Adrenal gland (tissue), 5 donors: ENCODE measurements at regions not wholly inside any gene's neighbourhood (a gene's known extent, or its start where the extent isn't known, plus 50 kb on each side); places are given as distances from the start of the nearest gene placed in this dataset.

Experiments used
- CTCF ChIP-seq, 6 experiments: fragments of 450-650 bp in 4 of 6; fragments of 200-600 bp in 2 of 6; sonication (generic) in 1 of 6; IDR thresholded peaks; 1 replicate in 5 of 6; 2 replicates in 1 of 6; pipeline versions ENCODE4 v1.5.1 to v1.8.0; 2016 to 2021; ENCODE audit warnings: antibody characterized with exemption in 6 of 6, mild to moderate bottlenecking in 2 of 6, moderate library complexity in 1 of 6
- POLR2A ChIP-seq, 2 donors: fragments of 450-650 bp; IDR thresholded peaks; one replicate each; pipeline ENCODE4 v1.6.1; 2017; ENCODE audit warnings: antibody characterized with exemption in 2 of 2, mild to moderate bottlenecking in 2 of 2, moderate library complexity in 1 of 2
- donor health status: DM: no; HTN: no; CAD: no.

GRCh38 chr9:2307480-2307879, 292.3 kb downstream of the SMARCA2 start:
- no peak for TF ChIP-seq CTCF (IDR thresholded peaks at IDR 0.05)
- no peak for TF ChIP-seq POLR2A (IDR thresholded peaks at IDR 0.05)
